ENCODE measurements at regions not wholly inside any gene's neighbourhood (a gene's known extent, or its start where the extent isn't known, plus 50 kb on each side); places are given as distances from the start of the nearest gene placed in this dataset.
A peak's percentile ranks its signal among the peaks of the same experiment; 100 is the strongest.
"Not testable (repeated sequence)": the region's sequence is repeated elsewhere in the genome, so short reads cannot be mapped to it uniquely, and the experiment has no call there.

GRCh38 chr15:21357056-21357455 is 83.2 kb downstream of the POTEB3 start:
- H3K4me1 Mint-ChIP-seq, H3K36me3 Mint-ChIP-seq, ATAC-seq: not testable (repeated sequence)

DNA sequence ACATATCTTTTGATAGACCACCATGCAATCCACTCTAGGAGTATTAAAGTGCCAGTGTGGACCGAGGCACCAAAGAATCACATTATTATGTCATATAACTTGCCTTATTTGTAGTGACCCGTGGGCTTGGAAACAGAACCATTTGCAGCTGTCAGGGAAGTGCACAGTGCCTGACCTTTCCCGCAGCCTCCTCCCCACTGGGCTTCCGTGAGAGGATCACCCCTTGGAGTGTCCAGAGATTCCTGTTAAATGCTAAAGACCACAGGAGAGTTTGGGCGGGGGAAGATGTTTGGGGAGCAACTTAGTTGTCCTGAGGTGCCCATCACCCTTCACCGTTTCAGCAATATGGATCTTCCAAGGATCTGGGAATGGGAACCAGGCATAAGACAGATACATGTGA is 84.4 kb downstream of the POTEB3 start:
- not testable (repeated sequence) for H3K27ac Mint-ChIP-seq, H3K4me3 Mint-ChIP-seq, H3K36me3 Mint-ChIP-seq, H3K4me1 Mint-ChIP-seq, H3K9me3 Mint-ChIP-seq, ATAC-seq, H3K27me3 Mint-ChIP-seq

More at GRCh38 chr15:21357056-21357455, 83.2 kb downstream of the POTEB3 start:
- H3K4me3 Mint-ChIP-seq, H3K27me3 Mint-ChIP-seq, H3K9me3 Mint-ChIP-seq, H3K27ac Mint-ChIP-seq: not testable (repeated sequence)

GRCh38 chr15:21354597-21354996 is 85.7 kb downstream of the POTEB3 start:
- H3K9me3 Mint-ChIP-seq, result not testable (repeated sequence)

DNA sequence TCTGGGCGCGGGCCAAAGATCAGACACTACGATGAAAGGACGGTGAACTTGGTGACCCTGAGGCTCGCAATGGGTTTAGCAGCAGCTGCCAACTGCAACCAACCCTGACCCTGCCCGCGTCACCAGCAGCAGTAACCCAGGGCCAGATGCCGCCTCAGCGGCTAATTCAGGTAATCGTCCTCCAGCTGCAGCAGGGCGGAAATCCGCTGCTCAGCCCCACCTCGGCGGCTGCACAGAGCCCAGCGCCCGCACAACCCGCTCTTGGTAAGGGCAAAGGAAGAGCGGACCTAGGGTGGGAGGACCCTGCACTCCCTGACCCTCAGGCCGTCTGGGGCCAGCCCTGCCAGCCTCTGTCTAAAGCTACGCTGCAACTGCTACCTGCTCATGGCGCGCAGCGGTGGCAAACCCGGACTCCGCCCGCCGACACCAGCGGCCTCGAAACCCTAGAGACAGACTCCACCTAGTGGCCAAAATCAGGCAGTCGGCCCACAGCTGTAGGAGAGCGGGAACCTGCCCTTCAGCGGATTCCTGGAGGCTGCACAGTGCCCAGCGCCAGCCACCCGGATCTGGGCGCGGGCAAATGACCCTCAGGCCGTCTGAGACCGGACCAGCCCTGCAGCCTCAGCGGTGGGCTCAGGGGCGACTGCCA is 87.5 kb downstream of the POTEB3 start:
- ATAC-seq, H3K36me3 Mint-ChIP-seq, H3K4me1 Mint-ChIP-seq: not testable (repeated sequence)

More at GRCh38 chr15:21354597-21354996, 85.7 kb downstream of the POTEB3 start:
- H3K27ac Mint-ChIP-seq, H3K4me3 Mint-ChIP-seq, H3K27me3 Mint-ChIP-seq, H3K4me1 Mint-ChIP-seq, ATAC-seq, H3K36me3 Mint-ChIP-seq: not testable (repeated sequence)

GRCh38 chr15:21344960-21345359 is 95.3 kb downstream of the POTEB3 start:
- H3K36me3 Mint-ChIP-seq, H3K9me3 Mint-ChIP-seq, ATAC-seq, H3K27me3 Mint-ChIP-seq, H3K27ac Mint-ChIP-seq, H3K4me1 Mint-ChIP-seq, H3K4me3 Mint-ChIP-seq: not testable (repeated sequence)

More for the DNA sequence above, 87.5 kb downstream of the POTEB3 start:
- H3K27ac Mint-ChIP-seq, H3K4me3 Mint-ChIP-seq, H3K9me3 Mint-ChIP-seq, H3K27me3 Mint-ChIP-seq: not testable (repeated sequence)

DNA sequence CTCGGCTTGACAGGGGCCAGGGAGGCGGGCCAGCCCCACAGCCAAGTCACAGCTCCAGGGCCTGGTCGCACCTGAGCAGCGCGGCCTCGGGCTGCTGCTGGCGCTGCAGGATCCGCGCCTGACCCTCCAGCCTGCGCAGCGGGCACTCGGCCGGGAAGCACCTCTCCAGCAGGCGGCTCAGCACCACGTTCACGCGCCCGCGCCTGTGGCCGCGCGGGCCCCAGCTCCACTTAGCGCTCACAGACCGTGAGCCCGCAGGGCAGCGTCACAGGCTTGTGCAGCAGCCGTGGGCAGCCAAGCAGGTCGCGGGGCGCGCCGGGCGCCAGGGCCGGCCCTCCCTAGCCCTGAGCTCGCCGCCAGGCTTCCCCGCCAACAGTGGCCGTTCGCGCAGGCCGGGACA is 95.8 kb downstream of the POTEB3 start:
- H3K4me3 Mint-ChIP-seq, H3K9me3 Mint-ChIP-seq, H3K36me3 Mint-ChIP-seq, H3K27me3 Mint-ChIP-seq, H3K27ac Mint-ChIP-seq, H3K4me1 Mint-ChIP-seq, ATAC-seq: not testable (repeated sequence)

DNA sequence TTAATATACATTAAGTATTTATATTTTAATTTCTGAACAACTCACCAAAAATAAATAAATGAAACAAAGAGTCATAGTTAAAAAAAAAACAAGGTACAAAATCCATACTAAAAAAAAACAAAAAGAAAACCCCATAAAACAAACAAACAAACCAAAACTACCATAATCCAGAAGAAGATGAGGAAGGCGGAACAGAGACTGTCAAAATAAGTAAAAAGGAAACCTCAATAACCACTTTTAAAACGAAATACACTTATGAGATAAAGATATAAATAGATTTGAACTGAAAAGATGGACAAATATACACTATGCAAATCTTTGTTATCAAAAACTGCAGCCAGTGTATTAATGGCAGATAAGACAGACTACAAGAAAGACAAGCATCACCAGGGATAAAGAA is 103.3 kb downstream of the POTEB3 start:
- H3K27ac Mint-ChIP-seq, H3K4me1 Mint-ChIP-seq, H3K27me3 Mint-ChIP-seq, H3K36me3 Mint-ChIP-seq, ATAC-seq, H3K4me3 Mint-ChIP-seq, H3K9me3 Mint-ChIP-seq: not testable (repeated sequence)

DNA sequence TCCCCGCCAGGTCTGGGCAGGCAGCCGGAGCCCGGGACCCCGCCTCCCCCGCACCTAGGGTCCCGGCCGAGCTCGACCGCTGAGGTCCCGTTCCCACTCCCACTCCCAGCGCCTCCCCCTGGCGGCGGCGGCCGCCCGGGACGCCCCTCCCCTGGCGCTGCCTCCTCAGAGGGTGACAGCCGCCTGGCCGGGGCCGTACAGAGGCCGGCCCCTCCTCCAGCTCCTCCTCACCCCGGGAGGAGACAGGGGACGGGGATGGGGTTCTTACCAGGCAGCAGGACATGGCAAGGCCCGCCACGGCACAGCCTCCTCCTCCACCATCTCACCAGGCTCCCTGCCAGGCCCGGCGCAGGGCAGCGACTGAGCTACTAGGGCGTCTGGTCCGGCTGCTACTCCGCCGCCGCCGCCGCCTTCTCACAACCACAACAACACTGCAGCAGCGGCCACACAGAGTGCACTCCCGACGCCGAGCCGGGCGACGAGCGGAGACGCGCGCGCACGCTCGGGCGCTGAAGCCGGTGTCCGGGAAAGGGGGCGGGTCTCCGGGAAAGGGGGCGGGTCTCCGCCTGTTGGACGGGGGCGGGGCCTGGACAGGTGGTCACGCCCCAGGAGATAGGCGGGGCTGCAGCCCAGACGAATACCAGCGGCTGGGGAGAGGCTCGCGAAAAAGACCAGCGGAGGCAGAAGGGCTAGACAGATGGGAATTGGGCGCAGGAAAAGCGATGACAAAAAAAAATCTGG is 115.4 kb downstream of the POTEB3 start:
- not testable (repeated sequence) for H3K27ac Mint-ChIP-seq, H3K27me3 Mint-ChIP-seq, H3K36me3 Mint-ChIP-seq, ATAC-seq, H3K4me1 Mint-ChIP-seq, H3K9me3 Mint-ChIP-seq, H3K4me3 Mint-ChIP-seq

DNA sequence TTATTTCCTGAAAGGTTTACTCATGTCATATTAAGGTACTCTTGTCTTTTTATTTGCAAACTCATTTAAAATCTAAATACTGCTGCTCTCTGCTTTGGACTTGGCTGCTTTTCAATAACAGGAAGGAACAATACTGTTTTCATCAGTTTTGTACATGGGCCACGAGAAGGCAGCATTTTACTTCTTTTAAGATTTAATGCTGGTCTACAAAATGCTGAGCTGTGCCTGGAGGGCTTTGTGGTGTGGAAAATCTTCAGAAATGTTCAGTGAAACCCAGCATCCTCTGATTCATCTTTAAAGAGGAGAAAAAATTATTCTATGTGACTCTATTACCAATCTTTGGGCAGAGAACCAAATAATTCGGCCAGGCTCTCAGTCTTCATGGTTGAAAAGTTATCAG is 155.9 kb downstream of the POTEB3 start:
- H3K27ac Mint-ChIP-seq, H3K9me3 Mint-ChIP-seq, H3K27me3 Mint-ChIP-seq, H3K4me1 Mint-ChIP-seq, H3K36me3 Mint-ChIP-seq, H3K4me3 Mint-ChIP-seq: not testable (repeated sequence)
- ATAC-seq, result peak; percentile 55

DNA sequence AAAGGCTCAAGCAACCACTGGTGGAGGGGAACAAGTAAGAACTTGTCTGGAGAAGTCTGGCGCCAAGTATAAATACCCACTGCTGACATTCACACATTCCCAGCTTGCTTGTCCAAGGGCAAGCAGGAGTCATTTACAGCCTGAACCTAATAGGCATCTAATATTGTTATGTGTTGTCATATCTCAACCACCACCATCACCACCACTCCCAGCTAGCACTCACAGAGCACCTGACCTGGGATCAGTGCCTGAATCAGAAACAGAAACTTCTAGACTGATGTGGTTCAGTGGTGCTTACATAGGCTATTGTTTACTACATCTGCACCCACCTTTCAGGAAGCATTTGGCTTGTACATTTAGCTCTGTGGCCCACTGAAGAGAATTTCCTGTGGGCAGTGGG is 157.1 kb downstream of the POTEB3 start:
- ATAC-seq, result peak; percentile 73
- H3K36me3 Mint-ChIP-seq, H3K27ac Mint-ChIP-seq, H3K4me1 Mint-ChIP-seq, H3K27me3 Mint-ChIP-seq, H3K9me3 Mint-ChIP-seq, H3K4me3 Mint-ChIP-seq: not testable (repeated sequence)

DNA sequence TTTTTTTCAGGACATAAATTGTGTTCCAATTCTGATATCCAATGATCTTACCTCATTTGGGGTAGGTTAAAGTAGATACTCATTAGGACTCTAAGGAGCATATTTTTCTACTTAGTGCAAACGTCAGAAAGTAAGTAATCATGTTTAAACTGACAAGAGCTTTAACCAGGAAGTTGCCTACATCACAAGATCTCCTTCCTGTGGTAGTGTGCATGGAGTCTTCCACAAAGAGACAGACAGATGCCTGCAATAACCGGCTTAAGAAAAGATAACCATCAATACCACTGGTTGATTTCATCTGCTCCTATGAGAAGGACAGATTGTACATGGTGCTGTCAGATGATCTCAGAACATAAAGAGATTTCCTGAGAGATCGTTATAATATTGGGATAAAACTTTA is 160.0 kb downstream of the POTEB3 start:
- H3K27me3 Mint-ChIP-seq, H3K27ac Mint-ChIP-seq, H3K9me3 Mint-ChIP-seq, ATAC-seq, H3K36me3 Mint-ChIP-seq, H3K4me3 Mint-ChIP-seq, H3K4me1 Mint-ChIP-seq: not testable (repeated sequence)

GRCh38 chr15:21272176-21272982 is 167.9 kb downstream of the POTEB3 start:
- H3K27me3 Mint-ChIP-seq, H3K4me3 Mint-ChIP-seq, H3K9me3 Mint-ChIP-seq, H3K4me1 Mint-ChIP-seq, H3K27ac Mint-ChIP-seq, H3K36me3 Mint-ChIP-seq: not testable (repeated sequence)
- peak; percentile 37 for ATAC-seq

DNA sequence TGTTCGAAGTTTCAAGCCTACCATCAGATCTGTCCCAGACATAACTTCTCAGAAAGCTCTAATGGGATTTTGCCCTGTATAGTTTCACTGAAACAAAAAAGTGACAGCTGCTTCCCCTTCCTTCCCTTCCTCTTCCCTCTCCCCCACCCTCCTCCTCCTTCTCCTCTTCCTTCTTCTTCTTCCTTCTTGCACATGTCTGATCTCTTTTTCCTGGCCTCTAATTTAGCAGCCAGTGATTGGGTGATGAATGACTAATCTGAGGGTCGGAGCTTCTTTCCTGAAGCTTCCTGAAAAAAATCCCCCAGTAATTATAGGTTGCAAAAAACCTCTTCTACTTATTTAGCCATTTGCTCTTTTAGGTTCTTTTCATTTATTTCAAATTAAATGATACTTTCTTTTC is 168.7 kb downstream of the POTEB3 start:
- Mint-ChIP-seq H3K4me1 (peaks cover 6% of the 10 kb centered on the region), H3K36me3 (no peaks in the 10 kb centered on the region), H3K27ac (no peak overlapping the region), H3K4me3 (no peak overlapping the region), H3K27me3 (no peaks in the 10 kb centered on the region), H3K9me3 (no peaks in the 10 kb centered on the region)
- no peak for ATAC-seq

GRCh38 chr15:21270474-21270873 is 169.8 kb downstream of the POTEB3 start:
- Mint-ChIP-seq H3K4me1 (peaks cover 6% of the 10 kb centered on the region), H3K27me3 (no peaks in the 10 kb centered on the region), H3K36me3 (no peaks in the 10 kb centered on the region), H3K4me3 (no peak overlapping the region), H3K9me3 (no peaks in the 10 kb centered on the region), H3K27ac (no peak overlapping the region)
- ATAC-seq, result peak; percentile 3

- ATAC-seq, H3K27ac Mint-ChIP-seq, H3K27me3 Mint-ChIP-seq, H3K4me3 Mint-ChIP-seq, H3K9me3 Mint-ChIP-seq, H3K36me3 Mint-ChIP-seq, H3K4me1 Mint-ChIP-seq: not testable (repeated sequence)
Measured at GRCh38 chr15:21269673-21270072, 170.6 kb downstream of the POTEB3 start.

- H3K4me1 Mint-ChIP-seq, result peaks cover 6% of the 10 kb centered on the region
- no peaks in the 10 kb centered on the region for H3K27me3 Mint-ChIP-seq
- H3K9me3 Mint-ChIP-seq, result no peaks in the 10 kb centered on the region
- no peaks in the 10 kb centered on the region for H3K36me3 Mint-ChIP-seq
- ATAC-seq, result no peak
- no peak overlapping the region for H3K4me3 Mint-ChIP-seq
- no peak overlapping the region for H3K27ac Mint-ChIP-seq
Measured at GRCh38 chr15:21269121-21269520, 171.2 kb downstream of the POTEB3 start.

Measured in stimulated activated memory B cell treated with anti-CD40 and anti-IgM and Interleukin-4, amounts not matched to agents 10 μg/mL and 1 μg/mL and 100 μg/mL, for 72 hours (primary cell).